Prostate gland (tissue), 2 donors: ENCODE measurements at regions not wholly inside any gene's neighbourhood (a gene's known extent, or its start where the extent isn't known, plus 50 kb on each side); places are given as distances from the start of the nearest gene placed in this dataset.

Source experiments
- CTCF ChIP-seq, 4 experiments: fragments of 200-600 bp in 2 of 4; fragments of 450-650 bp in 2 of 4; sonication (generic) in 2 of 4; IDR thresholded peaks; 1 replicate in 3 of 4; 2 replicates in 1 of 4; pipeline ENCODE4 v1.5.1; 2016 to 2019; ENCODE audit warnings: antibody characterized with exemption in 4 of 4, mild to moderate bottlenecking in 2 of 4, moderate library complexity in 2 of 4
- POLR2AphosphoS5 ChIP-seq: sonication (generic); formaldehyde crosslinking; IDR thresholded peaks from one replicate; pipeline ENCODE4 v1.6.1; 2017; ENCODE audit warnings: antibody characterized with exemption

GRCh38 chr22:46089426-46090035 is 60.8 kb upstream of the PPARA start:
- no peak for TF ChIP-seq POLR2AphosphoS5
- TF ChIP-seq CTCF (IDR thresholded peaks at IDR 0.05) = no peak
